SK-N-SH (cell line): ENCODE measurements at regions not wholly inside any gene's neighbourhood (a gene's known extent, or its start where the extent isn't known, plus 50 kb on each side); places are given as distances from the start of the nearest gene placed in this dataset.

ENCODE experiments used
- CHD2 ChIP-seq: fragments of 150-350 bp; IDR thresholded peaks from 2 replicates; pipeline ENCODE4 v1.6.1; 2018; ENCODE audit warnings: low read length; ENCODE audit not compliant: partially characterized antibody
- CTCF ChIP-seq: fragments of 200-600 bp; sonication (generic); IDR thresholded peaks from 2 replicates; pipeline ENCODE4 v1.6.1; 2017; ENCODE audit warnings: antibody characterized with exemption, mild to moderate bottlenecking, moderate library complexity
- EZH2phosphoT487 ChIP-seq: fragments of 200-600 bp; sonication (generic); IDR thresholded peaks from 2 replicates; pipeline ENCODE4 v1.6.1; 2017; ENCODE audit warnings: low read depth, mixed run types, mild to moderate bottlenecking, antibody characterized with exemption, moderate library complexity, borderline replicate concordance
- FOSL2 ChIP-seq: IDR thresholded peaks from 2 replicates; pipeline ENCODE4 v1.4.0; 2012; ENCODE audit warnings: low read depth, mild to moderate bottlenecking, moderate library complexity, borderline replicate concordance
- GABPA ChIP-seq: IDR thresholded peaks from 2 replicates; pipeline ENCODE4 v1.4.0; 2012; ENCODE audit warnings: low read depth, mild to moderate bottlenecking
- MAX ChIP-seq: IDR thresholded peaks from 2 replicates; pipeline ENCODE4 v1.4.0; 2012; ENCODE audit warnings: low read depth
- NFIC ChIP-seq: IDR thresholded peaks from 2 replicates; pipeline ENCODE4 v1.4.0; 2012; ENCODE audit warnings: borderline replicate concordance
- SIN3A ChIP-seq: IDR thresholded peaks from 2 replicates; pipeline ENCODE4 v1.6.1; 2012; ENCODE audit warnings: low read depth, mild to moderate bottlenecking, low read length, moderate library complexity, borderline replicate concordance
- TCF12 ChIP-seq: IDR thresholded peaks from 2 replicates; pipeline ENCODE4 v1.4.0; 2012
- TEAD4 ChIP-seq: IDR thresholded peaks from 2 replicates; pipeline ENCODE4 v1.4.0; 2012; ENCODE audit warnings: mild to moderate bottlenecking, borderline replicate concordance; ENCODE audit not compliant: insufficient read depth
- YY1 ChIP-seq: IDR thresholded peaks from 2 replicates; pipeline ENCODE4 v1.4.0; 2012; ENCODE audit warnings: low read depth, mild to moderate bottlenecking
- ZBTB33 ChIP-seq: IDR thresholded peaks from 2 replicates; pipeline ENCODE4 v1.4.0; 2012; ENCODE audit warnings: low read depth, borderline replicate concordance

GRCh38 chr4:152007111-152007510 is 246.3 kb upstream of the GATB start:
- TF ChIP-seq TCF12 (no peak), FOSL2 (no peak), CHD2 (no peak), MAX (no peak), NFIC (no peak), SIN3A (no peak), EZH2phosphoT487 (no peak), GABPA (no peak), CTCF (no peak), ZBTB33 (no peak), TEAD4 (no peak), YY1 (no peak)
